ENCODE measurements at regions not wholly inside any gene's neighbourhood (a gene's known extent, or its start where the extent isn't known, plus 50 kb on each side); places are given as distances from the start of the nearest gene placed in this dataset.

GRCh38 chr1:171421413-171422020, 63.8 kb upstream of the PRRC2C start:
- DNase-seq = no peak
- Histone ChIP-seq H3K36me3 (no peaks in the 10 kb centered on the region), H3K4me3 (no peak overlapping the region), H3K27me3 (no peaks in the 10 kb centered on the region), H3K4me1 (no peaks in the 10 kb centered on the region), H3K9me3 (no peaks in the 10 kb centered on the region), H3K27ac (no peak overlapping the region)
- no peak for TF ChIP-seq CTCF (IDR thresholded peaks at IDR 0.05)
- intact Hi-C loops (cut with DNase I) = no loop called here
- no peak for ATAC-seq

- Histone ChIP-seq H3K36me3 (no peaks in the 10 kb centered on the region), H3K9me3 (no peaks in the 10 kb centered on the region), H3K4me1 (no peaks in the 10 kb centered on the region), H3K27ac (no peak overlapping the region), H3K27me3 (no peaks in the 10 kb centered on the region), H3K4me3 (no peak overlapping the region)
- no peak for TF ChIP-seq CTCF (IDR thresholded peaks at IDR 0.05)
- DNase-seq = no peak
- intact Hi-C loops (cut with DNase I) = no loop called here
- no peak for ATAC-seq
These were observed 62.8 kb upstream of the PRRC2C start for GRCh38 chr1:171422511-171422910.

GRCh38 chr1:171424494-171424893, 60.8 kb upstream of the PRRC2C start:
- Histone ChIP-seq H3K4me1 (no peaks in the 10 kb centered on the region), H3K27me3 (no peaks in the 10 kb centered on the region), H3K36me3 (no peaks in the 10 kb centered on the region), H3K27ac (no peak overlapping the region), H3K9me3 (peaks cover 0 to 4% of the 10 kb centered on the region in 2 donors), H3K4me3 (no peak overlapping the region)
- ATAC-seq (no peak), DNase-seq (no peak)
- intact Hi-C loops (cut with DNase I) = no loop called here
- no peak for TF ChIP-seq CTCF (IDR thresholded peaks at IDR 0.05)

- H3K27me3 ChIP-seq = no peaks in the 10 kb centered on the region
- H3K36me3 ChIP-seq = no peaks in the 10 kb centered on the region
- no peak for ATAC-seq
- intact Hi-C loops (cut with DNase I) = no loop called here
- peaks cover 0 to 4% of the 10 kb centered on the region in 2 donors for H3K9me3 ChIP-seq
- no peak overlapping the region for H3K4me3 ChIP-seq
- no peak for TF ChIP-seq CTCF (IDR thresholded peaks at IDR 0.05)
- DNase-seq = no peak
- no peak overlapping the region for H3K27ac ChIP-seq
- H3K4me1 ChIP-seq = no peaks in the 10 kb centered on the region
These were observed 58.7 kb upstream of the PRRC2C start for GRCh38 chr1:171426645-171427044.

- DNase-seq (no peak), ATAC-seq (no peak)
- H3K27ac ChIP-seq = no peak overlapping the region
- H3K4me1 ChIP-seq = no peaks in the 10 kb centered on the region
- H3K36me3 ChIP-seq = no peaks in the 10 kb centered on the region
- H3K4me3 ChIP-seq = no peak overlapping the region
- intact Hi-C loops (cut with DNase I) = no loop called here
- no peak for TF ChIP-seq CTCF (IDR thresholded peaks at IDR 0.05)
- no peaks in the 10 kb centered on the region for H3K27me3 ChIP-seq
- peaks cover 0 to 4% of the 10 kb centered on the region in 2 donors for H3K9me3 ChIP-seq
These were observed 57.4 kb upstream of the PRRC2C start for GRCh38 chr1:171427852-171428471.
